Endodermal cell (in vitro differentiated cells): ENCODE measurements at regions not wholly inside any gene's neighbourhood (a gene's known extent, or its start where the extent isn't known, plus 50 kb on each side); places are given as distances from the start of the nearest gene placed in this dataset.
A peak's percentile ranks its signal among the peaks of the same experiment; 100 is the strongest.

Source experiments
- DNase-seq: peaks from one replicate; pipeline ENCODE4 v3.0.0-alpha.2; 2017
- H3K27ac ChIP-seq: 2 replicates; pipeline ENCODE4 v1.5.1; 2013; ENCODE audit warnings: mild to moderate bottlenecking, low read depth, low read length, moderate library complexity
- H3K27me3 ChIP-seq: 2 replicates; pipeline ENCODE4 v1.6.1; 2013; ENCODE audit warnings: mild to moderate bottlenecking, low read length, moderate library complexity; ENCODE audit not compliant: insufficient read depth, control insufficient read depth, poor library complexity, severe bottlenecking
- H3K36me3 ChIP-seq: 2 replicates; pipeline ENCODE4 v1.7.0; 2013; ENCODE audit warnings: mild to moderate bottlenecking, low read length, moderate library complexity; ENCODE audit not compliant: control insufficient read depth, insufficient read depth
- H3K4me1 ChIP-seq: one replicate; pipeline ENCODE4 v1.7.0; 2013; ENCODE audit warnings: low read length; ENCODE audit not compliant: control insufficient read depth, insufficient read depth
- H3K4me3 ChIP-seq: 2 replicates; pipeline ENCODE4 v1.5.1; 2013; ENCODE audit warnings: mild to moderate bottlenecking, low read length, moderate library complexity
- H3K9ac ChIP-seq: 2 replicates; pipeline ENCODE4 v1.6.1; 2013; ENCODE audit warnings: mild to moderate bottlenecking, low read length, moderate library complexity; ENCODE audit not compliant: poor library complexity, severe bottlenecking; ENCODE audit errors: extremely low read depth
- H3K9me3 ChIP-seq: 2 replicates; pipeline ENCODE4 v1.6.1; 2013; ENCODE audit warnings: mild to moderate bottlenecking, low read length, moderate library complexity; ENCODE audit not compliant: control insufficient read depth
- H3K27ac Mint-ChIP-seq: 2 replicates; pipeline ENCODE4 v1.8.0; 2020; ENCODE audit warnings: mixed read lengths
- H3K27me3 Mint-ChIP-seq: 2 replicates; pipeline ENCODE4 v1.8.0; 2021; ENCODE audit warnings: mild to moderate bottlenecking, mixed read lengths; ENCODE audit not compliant: insufficient read depth
- H3K36me3 Mint-ChIP-seq: 2 replicates; pipeline ENCODE4 v1.8.0; 2020; ENCODE audit warnings: low read depth, mixed read lengths
- H3K4me1 Mint-ChIP-seq: 2 replicates; pipeline ENCODE4 v1.8.0; 2020; ENCODE audit warnings: mixed read lengths
- H3K4me3 Mint-ChIP-seq: 2 replicates; pipeline ENCODE4 v1.8.0; 2020; ENCODE audit warnings: mild to moderate bottlenecking, moderate library complexity, mixed read lengths
- H3K9me3 Mint-ChIP-seq: 2 replicates; pipeline ENCODE4 v1.8.0; 2020; ENCODE audit warnings: mild to moderate bottlenecking, mixed read lengths
- CTCF ChIP-seq: fragments of 200-600 bp; sonication (generic); conservative IDR thresholded peaks from 2 replicates; pipeline ENCODE4 v1.5.0; 2021; ENCODE audit warnings: antibody characterized with exemption, mild to moderate bottlenecking
- WGBS, 2 experiments: methylation state at CpG; one replicate each; pipeline versions ENCODE4 v1.1.5 to v1.1.7; 2013; ENCODE audit warnings: missing lambda C conversion rate in 2 of 2, mixed read lengths in 1 of 2; ENCODE audit not compliant: insufficient coverage in 1 of 2, insufficient read length in 1 of 2; 5-methylcytosine and 5-hydroxymethylcytosine counted together

DNA sequence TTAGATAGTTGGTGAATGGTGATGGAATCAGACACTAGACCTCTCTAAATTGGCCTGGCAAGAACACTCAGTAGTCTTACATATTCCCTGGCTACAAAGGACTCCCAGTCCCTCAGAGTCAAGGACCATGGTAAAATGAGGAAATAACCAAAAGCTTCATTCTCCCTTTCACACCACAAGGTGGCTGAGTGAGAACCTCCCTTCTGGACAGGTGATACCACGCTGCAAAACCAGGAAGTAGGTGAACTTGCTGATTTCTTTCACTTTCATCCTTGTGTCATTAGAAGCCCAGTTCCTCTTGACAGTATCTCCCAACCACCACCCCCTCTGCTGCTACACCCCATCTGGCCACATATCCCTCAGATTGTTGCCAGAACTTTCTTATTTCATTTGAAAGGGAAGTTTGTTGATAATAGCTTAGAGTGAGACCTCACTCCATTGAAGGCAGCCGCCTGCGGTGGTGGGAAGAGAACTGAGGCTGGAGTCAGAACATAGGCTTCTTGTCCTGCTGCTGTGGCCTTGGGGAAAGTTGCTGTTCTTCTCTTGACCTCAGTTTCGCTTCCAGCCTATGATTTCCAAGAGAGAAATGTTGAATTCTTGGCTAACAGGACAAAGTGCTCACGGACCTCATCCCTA is 290.6 kb upstream of the CCL2 start:
- Histone ChIP-seq H3K4me3 (no peak overlapping the region), H3K4me1 (peaks cover 19% of the 10 kb centered on the region), H3K36me3 (no peaks in the 10 kb centered on the region), H3K9me3 (peaks cover 3% of the 10 kb centered on the region), H3K27ac (no peak overlapping the region), H3K9ac (no peak overlapping the region), H3K27me3 (no peaks in the 10 kb centered on the region)
- Mint-ChIP-seq H3K4me1 (peaks cover 44% of the 10 kb centered on the region), H3K4me3 (no peak overlapping the region), H3K27ac (no peak overlapping the region), H3K27me3 (peaks cover 8% of the 10 kb centered on the region), H3K9me3 (peaks cover 5% of the 10 kb centered on the region), H3K36me3 (no peaks in the 10 kb centered on the region)
- 91% methylated on average over 5 of the region's 5 CpGs; no CpG with 5 or more reads in 1 of the 2 experiments for WGBS, 2 experiments
- peak; percentile 75 for DNase-seq
- peak; percentile 75 for TF ChIP-seq CTCF

GRCh38 chr17:33966410-33967059 is 288.6 kb upstream of the CCL2 start:
- no peaks in the 10 kb centered on the region for H3K9me3 ChIP-seq
- H3K4me3 ChIP-seq: no peak overlapping the region
- Mint-ChIP-seq H3K4me3 (no peak overlapping the region), H3K4me1 (peaks cover 49% of the 10 kb centered on the region), H3K36me3 (no peaks in the 10 kb centered on the region), H3K9me3 (no peaks in the 10 kb centered on the region), H3K27me3 (peaks cover 8% of the 10 kb centered on the region), H3K27ac (no peak overlapping the region)
- H3K27ac ChIP-seq: no peak overlapping the region
- DNase-seq: no peak
- peaks cover 20% of the 10 kb centered on the region for H3K4me1 ChIP-seq
- WGBS, 2 experiments: 91% methylated on average over 7 to 9 of the region's 9 CpGs
- H3K9ac ChIP-seq: no peak overlapping the region
- TF ChIP-seq CTCF: no peak
- no peaks in the 10 kb centered on the region for H3K36me3 ChIP-seq
- no peaks in the 10 kb centered on the region for H3K27me3 ChIP-seq

- no peak for TF ChIP-seq CTCF
- Histone ChIP-seq H3K36me3 (no peaks in the 10 kb centered on the region), H3K9ac (no peak overlapping the region), H3K4me1 (peaks cover 19% of the 10 kb centered on the region), H3K9me3 (no peaks in the 10 kb centered on the region), H3K27ac (no peak overlapping the region), H3K4me3 (no peak overlapping the region), H3K27me3 (no peaks in the 10 kb centered on the region)
- Mint-ChIP-seq H3K27me3 (peaks cover 6% of the 10 kb centered on the region), H3K9me3 (no peaks in the 10 kb centered on the region), H3K4me3 (no peak overlapping the region), H3K36me3 (no peaks in the 10 kb centered on the region), H3K4me1 (peaks cover 53% of the 10 kb centered on the region), H3K27ac (peak overlapping the region; percentile 80)
- WGBS, 2 experiments: 72 to 86% methylated on average over 3 to 8 of the region's 8 CpGs
- no peak for DNase-seq
These were observed 287.3 kb upstream of the CCL2 start for GRCh38 chr17:33967608-33968349.
